ENCODE measurements at regions not wholly inside any gene's neighbourhood (a gene's known extent, or its start where the extent isn't known, plus 50 kb on each side); places are given as distances from the start of the nearest gene placed in this dataset.

DNA sequence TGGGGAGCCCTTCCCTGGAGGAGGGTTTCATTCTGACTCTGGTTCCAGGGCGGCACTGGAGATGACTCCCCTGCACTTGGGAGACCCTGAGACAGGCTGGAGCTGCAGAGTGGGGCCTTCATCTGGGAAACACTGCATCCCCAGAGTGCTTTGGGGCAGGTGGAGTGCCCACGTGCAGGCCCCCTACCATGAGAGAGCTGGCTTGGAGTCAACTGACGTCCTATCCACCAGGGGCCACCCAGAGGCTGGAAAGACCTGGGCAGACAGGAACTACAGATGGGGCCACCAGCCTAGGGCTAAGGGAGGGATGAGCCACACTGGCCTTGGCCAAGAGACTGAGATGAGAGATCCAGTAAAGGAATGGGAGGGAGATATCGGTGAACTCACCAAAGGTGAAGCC lies 153.8 kb downstream of the ASB1 start:
- no peak for DNase-seq (ENCODE audit: low read depth, low spot score)

DNA sequence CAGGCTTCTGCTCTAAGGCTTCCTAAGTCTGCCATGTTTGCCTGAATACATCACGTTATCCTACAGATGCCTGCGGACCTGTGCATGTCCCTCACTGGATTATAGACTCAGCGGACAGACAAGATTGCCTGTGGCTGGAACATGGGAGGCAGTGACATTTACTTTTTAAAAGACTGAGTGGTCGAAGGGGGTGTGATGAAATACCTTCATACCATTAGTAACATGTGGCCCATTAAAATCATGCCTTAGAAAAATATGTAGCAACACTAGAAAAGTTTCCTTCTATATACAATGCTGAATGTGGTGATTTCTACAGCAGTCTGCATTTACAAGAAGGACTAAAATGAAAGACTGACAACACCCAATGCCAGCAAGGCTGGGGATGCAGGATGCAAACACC lies 154.4 kb downstream of the ASB1 start:
- no peak for DNase-seq (ENCODE audit: low read depth, low spot score)

GRCh38 chr2:238582159-238582558 lies 155.4 kb downstream of the ASB1 start:
- DNase-seq (ENCODE audit: low read depth, low spot score): no peak

DNA sequence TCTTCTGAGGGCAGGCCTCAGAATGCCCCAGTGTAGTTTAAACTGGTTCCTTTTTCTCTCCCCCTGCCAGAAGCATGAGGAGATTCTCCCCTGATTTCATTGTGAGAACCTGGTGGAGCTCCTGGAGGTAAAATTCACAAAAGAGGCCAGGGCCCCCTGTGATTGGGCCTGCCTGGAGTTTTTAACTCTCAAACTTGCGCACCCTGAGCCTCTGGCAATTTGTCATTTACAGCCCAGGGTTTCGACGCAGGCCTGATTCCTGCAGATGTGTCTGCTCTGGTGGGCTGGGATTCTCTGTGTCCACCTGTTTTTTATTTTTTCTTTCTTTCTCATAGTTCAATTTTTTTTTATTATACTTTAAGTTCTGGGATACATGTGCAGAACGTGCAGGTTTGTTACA lies 157.9 kb downstream of the ASB1 start:
- DNase-seq (ENCODE audit: low read depth, low spot score): no peak

DNA sequence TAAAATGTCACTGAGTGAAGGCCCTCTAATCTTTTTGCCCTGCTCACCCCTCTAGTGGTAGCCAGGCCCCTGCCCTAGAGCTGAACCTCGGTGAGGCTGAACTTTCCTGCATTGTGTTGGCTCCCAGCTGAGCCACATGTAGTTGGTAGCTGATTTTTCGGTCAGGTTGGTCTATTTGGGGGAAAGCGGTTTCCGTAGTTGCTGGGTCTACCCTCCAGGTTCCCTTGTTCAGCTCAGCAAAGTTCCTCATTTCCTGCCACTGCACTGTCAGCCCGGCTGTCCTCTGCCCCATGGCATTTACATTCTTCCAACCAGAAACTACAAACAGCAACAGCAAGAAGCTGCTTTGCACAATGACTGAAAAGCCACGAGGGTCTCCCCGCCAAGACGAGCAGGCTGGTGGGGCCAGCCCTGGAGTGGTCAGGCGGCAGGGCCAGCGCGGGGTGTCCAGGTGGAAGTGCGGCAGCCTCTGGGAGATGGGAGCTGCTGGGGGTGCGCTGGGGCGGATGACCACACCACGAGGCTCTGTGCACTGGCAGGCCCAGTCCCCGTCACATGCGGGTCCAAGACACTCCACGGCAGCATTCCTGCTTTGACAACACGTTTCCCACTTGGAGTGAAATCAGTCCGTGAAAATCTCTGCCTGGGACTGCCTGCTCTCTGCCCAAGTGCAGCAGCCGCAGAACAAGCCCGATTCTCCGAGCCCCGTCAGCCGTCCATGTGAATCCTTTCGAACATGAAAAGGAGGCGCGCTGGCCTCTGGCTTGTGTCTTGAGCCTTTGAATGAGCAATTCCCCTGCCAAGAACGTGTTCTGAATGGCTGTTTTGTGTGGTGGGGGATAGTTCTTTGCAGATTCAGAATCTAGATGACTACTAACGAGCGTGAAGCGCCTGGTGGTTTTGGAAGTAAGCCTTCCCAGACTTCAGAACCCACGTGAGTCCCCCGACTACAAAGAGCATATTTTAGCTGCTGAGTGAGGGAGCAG lies 159.4 kb downstream of the ASB1 start:
- no peak for DNase-seq (ENCODE audit: low read depth, low spot score)

DNA sequence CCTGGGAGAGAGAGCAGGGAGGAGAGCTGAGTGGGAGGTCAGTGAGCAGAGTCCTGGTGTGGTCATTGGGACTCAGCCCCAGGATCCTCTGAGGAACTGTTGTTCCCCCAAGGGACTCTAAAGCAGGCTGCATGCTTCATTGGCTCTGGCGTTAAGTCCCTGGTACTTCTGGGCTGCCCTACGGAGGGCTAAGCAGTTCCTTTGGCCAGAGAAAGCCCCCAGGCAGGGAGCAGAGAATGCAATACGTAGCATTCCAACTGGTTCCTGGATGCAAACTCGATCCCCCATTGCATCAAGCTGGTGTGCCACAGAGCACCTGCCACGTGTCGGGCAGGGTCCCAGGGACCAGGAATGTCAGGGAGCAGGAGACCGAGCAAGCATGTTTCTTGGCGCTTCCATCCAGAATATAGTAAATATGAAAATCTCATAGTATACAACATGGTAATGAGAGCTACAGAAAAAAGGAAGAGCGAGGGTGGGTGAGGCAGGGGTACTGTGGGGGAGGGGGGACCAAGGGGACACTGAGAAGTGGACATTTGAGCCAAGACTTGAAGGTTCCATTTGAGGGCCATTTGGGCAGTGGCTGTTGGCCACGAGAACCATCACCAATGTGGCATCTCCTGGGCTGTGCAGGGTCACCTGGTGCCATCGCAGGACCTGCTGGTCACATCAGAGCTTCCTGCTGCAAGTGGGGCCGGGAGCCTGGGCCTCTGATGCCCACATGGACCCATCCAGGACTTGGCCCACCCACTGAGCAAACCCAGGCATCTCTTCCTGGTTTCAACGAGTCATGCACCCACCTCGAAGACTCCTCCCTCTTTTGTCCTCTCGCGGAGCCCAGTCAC lies 160.4 kb downstream of the ASB1 start:
- no peak for DNase-seq (ENCODE audit: low read depth, low spot score)

- DNase-seq (ENCODE audit: low read depth, low spot score): no peak
Measured at GRCh38 chr2:238587776-238588660, 161.3 kb downstream of the ASB1 start.

DNA sequence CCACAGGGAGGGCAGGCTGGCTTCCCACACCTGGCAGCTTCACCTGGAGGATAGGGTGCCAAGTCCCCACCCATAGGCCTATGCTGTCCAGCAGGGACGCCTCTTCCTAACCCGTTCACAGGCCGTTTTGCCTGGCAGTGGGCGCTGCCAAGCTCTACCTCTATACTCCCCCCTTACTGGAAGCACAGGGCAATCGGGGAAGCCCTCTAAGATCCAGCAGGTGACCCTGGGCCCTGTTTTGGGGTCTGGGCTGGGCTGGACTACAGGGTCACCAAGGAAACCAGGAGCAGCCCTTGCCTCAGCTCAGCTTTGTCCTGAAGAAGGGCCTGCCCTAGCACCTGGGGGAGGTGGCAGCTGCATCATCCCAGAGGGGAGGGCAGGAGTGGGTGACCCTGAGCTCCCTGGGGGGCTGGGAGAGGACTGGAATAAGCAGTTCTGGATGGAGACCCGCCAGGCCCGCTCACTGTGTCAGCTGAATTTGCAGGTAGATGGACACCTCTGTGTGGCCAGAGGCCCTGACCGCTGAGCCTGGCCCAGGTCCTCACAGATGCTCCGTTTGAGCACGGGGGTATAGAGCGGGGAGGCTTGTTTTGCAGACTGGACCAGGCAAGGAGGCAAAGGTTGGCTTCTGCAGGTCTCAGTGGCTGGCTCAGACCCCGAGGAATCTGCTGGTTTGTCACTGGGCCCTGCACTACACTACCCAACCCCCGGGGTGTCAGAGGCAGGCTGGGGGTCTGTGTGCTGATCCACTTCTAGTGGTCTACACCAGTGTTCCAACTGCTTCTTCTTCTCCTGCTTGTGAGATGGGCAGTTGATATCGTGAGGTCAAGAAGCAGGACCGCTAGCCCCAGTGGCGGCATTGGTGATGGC lies 163.1 kb downstream of the ASB1 start:
- no peak for DNase-seq (ENCODE audit: low read depth, low spot score)

DNA sequence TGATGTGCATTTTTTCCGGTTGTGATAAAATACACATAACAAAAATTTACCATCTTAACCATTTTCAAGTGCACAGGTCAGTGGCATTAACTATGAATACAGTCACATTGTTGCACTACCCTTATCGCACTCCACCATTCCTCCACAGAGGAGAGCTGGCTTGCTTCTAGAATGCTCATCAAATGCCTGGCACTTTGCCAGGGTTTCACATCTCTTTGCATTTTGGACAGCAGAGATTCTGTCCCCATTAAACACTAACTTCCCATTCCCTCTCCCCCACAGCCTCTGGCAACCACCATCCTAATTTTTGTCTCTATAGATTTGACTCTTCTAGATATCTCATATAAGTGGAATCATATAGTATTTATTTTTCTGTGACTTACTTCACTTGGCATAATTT lies 165.0 kb downstream of the ASB1 start:
- no peak for DNase-seq (ENCODE audit: low read depth, low spot score)

DNA sequence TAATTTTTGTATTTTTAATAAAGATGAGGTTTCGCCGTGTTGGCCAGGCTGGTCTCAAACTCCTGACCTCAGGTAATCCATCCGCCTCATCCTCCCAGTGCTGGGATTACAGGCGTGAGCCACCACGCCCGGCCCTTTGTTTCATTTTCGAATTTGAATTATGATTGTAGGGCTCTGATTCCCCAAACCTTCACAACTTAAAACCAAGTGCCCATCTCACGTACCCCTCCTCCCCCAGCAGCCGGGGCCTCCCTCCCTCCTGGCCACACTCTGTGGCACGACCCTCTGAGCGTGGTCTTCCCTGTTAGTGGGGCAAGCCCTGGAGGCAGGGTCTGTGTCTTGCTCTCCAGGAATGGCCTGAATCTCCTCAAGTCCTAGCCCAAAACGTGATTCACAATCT lies 166.5 kb downstream of the ASB1 start:
- no peak for DNase-seq (ENCODE audit: low read depth, low spot score)

DNA sequence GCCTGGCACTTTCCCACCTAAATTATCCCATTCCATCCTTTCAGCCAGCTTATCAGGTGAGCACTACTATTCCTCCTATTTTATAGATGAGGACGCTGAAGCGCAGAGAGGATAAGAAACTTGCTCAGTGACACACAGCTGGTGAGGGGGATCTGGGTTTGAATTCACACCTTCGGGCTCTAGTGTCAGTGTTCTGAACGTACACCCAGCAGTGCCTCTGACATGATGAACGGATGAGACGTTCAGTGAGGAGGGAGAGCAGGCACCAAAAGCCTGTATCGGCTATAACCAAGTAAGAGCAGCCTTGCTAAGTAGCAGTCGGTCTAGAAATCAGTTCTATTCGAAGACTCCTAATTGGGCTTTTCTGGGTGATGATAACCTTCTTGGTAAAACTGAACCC lies 167.0 kb downstream of the ASB1 start:
- DNase-seq (ENCODE audit: low read depth, low spot score): no peak

DNA sequence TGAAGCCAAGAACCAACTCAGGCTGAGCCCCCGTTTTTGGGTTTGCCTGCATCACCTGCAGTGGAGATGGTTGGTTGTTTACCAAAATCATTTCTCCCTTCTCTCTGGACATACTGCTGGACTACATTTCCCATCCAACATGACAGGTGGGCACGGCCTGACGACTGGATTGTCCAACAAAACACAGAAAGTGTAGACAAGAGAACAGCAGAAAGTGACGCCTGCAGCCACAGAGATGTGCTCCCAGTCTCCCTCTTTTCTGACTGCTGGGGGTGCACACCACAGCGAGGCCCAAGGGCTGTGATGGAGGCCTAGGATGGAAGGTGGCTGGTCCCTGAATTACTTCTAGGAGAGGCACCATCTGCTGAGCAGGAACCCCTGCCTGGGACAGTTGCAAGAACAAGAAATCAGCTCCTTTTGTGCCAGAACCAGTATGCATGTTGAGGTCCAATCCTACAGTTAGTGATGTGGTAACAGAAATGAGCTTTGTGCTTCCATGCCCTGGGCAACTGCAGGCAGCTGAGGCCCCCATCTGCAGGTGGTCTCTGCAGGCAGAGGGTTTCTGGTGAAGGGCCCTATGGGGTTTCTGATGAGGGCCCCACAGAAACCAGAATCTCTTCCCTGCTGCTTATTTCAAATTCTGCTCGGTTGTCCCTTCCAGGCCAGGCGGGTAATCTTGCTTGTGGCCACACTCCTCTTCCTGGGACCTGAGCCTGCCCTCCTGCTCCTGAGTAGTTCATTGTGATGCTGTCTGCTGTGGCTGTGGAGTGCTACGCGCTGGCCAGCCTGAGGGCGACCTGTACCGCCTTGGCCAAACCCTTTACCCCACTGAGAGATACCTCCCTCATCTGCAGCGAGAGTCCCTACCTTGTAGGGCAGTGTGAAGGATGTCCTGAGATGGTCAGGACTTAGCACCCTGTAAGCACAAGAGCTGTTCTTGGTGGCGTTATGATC lies 168.3 kb downstream of the ASB1 start:
- no peak for DNase-seq (ENCODE audit: low read depth, low spot score)

- DNase-seq (ENCODE audit: low read depth, low spot score): no peak
Measured at GRCh38 chr2:238595750-238596570, 169.2 kb downstream of the ASB1 start.

GRCh38 chr2:238596571-238597551 lies 170.1 kb downstream of the ASB1 start:
- DNase-seq (ENCODE audit: low read depth, low spot score): peak; percentile 85

DNA sequence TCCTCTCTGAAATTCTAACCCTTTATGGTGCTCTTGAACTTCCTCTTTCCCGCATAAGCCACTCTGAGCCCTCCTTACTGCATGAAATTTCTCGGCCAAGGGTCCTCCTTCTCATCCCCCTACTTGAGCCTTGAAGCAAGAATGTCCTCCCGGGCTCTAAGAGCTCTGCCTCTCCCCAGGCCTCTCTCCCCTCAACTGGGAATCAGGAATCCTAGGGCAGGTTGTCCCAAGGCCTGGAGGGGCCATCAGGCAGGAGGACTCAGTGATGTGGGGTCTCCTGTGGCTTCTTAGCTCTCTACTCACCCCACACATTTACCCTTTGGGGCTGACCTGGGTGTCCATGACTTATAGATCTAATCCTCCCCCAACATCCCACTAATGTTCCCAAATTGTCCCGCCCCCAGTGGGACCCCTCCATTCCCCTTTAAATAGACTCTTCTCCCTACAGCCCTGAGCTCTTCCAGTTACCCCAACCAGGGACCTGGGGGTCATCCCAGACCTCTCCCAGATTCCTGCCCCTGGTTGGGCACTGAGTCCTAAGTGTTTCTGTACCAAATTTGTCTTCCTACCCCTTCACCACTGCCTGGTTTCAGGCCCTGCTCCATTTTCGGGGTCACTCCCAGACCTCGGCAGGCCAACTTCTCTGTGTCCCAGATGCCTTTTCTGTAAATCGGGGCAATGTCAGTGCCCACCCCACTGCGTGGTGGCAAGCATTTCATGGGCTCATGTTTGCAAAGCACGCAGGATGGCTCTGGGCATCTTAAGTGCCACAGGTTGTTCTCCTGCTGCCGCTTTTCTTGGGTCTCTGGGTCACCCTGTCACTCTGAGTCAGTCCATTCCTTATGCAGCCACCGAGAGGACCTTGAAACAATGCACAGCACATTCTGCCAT lies 171.2 kb downstream of the ASB1 start:
- DNase-seq (ENCODE audit: low read depth, low spot score): no peak

- no peak for DNase-seq (ENCODE audit: low read depth, low spot score)
Measured at GRCh38 chr2:238598802-238599530, 172.2 kb downstream of the ASB1 start.

All from smooth muscle cell of the brain vasculature (primary cell).